Glomerular visceral epithelial cell (primary cell): ENCODE measurements at regions not wholly inside any gene's neighbourhood (a gene's known extent, or its start where the extent isn't known, plus 50 kb on each side); places are given as distances from the start of the nearest gene placed in this dataset.
A peak's percentile ranks its signal among the peaks of the same experiment; 100 is the strongest.
"Not testable (repeated sequence)": the region's sequence is repeated elsewhere in the genome, so short reads cannot be mapped to it uniquely, and the experiment has no call there.

ENCODE experiments used
- DNase-seq: peaks from one replicate; pipeline ENCODE4 v3.0.0-alpha.2; 2016; ENCODE audit errors: extremely low spot score

DNA sequence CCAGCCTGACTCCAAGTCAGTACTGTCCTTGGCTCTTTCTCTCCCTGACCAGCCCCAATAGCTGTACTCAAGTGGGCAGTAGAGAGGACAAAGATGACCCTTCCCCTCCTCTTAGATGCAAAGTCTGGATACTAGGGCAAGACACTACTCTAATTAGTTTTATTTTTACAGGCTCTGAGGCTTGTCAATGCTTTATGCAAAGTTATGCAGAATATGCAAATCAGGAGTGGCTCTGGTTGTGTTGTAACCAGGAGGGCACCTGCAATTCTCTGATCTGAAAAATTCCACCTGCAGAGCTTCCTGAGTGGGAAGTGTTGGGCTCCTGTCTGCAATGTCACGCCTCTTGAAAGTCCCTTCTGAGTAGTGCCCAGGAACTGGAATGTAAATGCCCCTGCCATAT, 201.5 kb downstream of the RGS3 start:
- no peak for DNase-seq

DNA sequence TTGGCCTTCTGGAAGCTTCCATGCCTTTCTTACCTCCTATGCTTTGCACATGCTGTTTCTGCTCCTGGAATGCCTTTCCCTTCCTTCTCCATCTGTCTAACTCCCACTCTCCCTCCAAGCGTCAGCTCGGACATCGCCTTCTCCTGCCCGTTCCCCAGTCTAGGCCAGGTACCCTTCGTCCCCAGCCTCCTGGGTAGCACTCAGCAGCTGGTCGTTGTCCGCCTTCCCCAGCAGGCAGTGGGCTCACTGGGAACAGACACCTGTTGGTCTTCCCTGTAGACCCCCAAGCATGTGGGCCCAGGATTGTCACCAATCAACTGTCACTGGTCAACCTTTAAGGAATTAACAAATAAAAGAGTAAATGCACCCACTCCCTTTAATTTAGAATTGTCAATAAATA, 202.2 kb downstream of the RGS3 start:
- DNase-seq = no peak

DNA sequence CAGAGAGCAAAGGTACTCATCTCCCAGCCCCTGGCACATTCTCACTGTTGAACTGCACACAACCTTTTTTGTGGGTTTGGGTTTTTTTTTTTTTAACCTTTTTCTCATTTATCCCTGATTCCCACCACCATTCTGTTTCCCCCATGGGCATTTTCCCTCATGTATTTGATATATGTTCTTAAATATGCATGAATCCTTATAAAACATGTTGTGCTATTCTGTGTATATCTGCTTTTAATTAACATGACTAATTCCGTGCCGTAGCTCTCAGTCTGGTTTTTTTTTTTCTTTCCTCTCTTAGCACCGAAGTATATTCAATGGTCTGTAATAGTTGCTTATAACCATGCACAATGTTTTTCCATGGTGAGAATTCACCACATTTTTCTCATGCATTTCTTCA, 204.5 kb downstream of the RGS3 start:
- DNase-seq = no peak

DNA sequence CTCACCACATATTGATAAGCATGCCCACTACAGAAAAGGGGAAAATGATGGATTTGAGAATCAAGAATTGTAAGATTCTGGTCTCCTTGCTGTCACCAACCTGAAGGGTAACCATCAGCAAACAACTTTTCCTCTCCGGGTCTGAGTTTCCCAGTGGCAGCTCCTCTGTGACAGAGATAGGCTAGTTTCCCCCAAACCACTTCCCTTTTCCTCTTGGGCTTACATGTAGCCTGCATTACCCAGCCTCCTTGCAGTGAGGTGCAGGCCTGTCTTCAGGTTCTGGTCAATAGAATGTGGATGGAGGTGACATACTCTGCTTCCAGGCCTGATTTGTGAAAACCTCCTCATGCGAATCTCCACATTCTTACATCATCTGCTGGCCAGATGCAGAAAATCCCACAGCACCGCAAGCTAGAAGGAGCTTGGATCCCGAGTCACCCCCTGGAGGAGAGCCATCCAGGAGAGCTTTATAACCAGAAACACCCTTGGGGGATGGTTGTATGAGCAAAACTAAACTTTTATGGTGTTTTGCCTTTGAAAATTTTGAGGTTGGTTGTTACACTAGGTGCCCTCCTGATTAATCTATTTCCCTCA, 206.1 kb downstream of the RGS3 start:
- DNase-seq = peak; percentile 73

DNA sequence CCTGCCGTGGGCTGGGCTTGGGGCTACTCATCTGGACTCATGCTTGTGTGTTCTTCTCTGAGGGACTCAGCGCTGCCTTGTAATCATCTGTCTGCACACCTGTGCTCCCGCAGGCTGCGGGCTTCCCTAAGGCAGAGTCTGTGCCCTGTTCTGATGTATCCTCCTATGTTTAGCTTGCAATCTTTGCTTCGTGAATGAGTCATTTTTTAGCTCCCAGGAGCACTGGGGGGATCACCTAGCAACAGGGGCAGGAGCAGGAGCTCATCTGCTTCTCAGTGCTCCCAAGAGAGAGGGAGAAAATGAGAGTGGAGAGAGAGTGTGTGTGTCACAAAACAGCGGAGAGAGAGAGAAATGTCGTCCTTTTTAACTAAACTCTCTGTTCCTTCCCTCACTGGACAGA, 202.4 kb upstream of the ZNF618 start:
- DNase-seq = no peak

DNA sequence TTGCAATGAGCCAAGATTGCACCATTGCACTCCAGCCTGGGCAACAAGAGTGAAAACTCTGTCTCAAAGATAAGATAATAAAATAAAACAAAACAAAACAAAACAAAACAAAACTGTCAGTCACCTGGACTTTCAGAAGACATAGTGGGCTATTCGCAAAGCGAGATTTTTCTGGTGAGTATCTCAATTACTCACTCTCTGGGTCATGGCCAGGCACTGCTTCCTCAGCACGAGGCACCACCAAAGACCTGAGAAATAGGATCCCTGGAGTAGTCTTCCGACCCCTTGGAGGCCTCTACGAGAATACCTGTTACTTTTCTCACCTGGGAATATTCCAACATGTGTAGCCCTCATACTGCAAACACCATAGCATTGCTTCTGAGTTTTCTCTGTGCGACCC, 201.7 kb upstream of the ZNF618 start:
- DNase-seq = no peak

DNA sequence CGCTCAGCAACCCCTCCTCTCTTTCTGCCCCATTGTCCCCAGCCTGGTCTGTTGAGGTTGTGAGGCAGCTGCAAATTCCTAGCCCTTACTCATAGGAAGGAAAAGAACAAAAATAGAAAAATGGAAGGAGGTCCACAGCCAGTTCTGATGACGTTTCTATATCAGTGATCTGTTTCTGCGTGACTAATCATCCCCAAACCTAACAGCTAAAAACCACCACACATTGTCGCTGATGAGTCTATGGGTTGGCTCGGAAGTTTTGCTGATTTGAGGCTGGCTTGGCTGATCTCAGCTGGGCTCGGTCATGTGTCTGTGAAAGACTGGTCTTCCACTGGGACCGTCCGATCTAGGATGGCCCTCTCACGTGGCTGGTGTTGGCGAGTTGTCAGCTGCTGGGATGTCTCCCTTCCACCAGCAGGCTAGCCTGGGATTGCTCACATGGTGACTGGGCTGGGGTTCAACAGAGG, 200.6 kb upstream of the ZNF618 start:
- peak; percentile 95 for DNase-seq

DNA sequence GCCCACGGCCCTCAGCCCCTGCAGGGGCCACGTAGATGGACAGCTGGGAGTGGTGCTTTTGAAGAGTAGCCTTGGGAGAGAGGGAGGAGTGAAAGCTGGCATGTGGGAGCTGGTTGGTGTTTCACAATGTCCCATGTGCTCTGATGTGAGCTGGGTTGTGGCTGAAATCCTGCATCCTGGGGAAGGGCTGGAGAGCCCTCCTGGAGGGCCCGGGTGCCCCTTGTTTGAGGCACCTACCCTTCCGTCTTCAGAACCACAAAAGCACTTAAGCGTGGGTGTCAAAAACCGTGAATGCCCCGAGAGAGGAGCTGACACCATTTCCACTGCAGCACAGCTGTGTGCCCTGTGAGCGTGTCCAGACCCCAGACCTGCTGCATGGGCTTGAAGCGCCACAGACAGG, 199.1 kb upstream of the ZNF618 start:
- no peak for DNase-seq

DNA sequence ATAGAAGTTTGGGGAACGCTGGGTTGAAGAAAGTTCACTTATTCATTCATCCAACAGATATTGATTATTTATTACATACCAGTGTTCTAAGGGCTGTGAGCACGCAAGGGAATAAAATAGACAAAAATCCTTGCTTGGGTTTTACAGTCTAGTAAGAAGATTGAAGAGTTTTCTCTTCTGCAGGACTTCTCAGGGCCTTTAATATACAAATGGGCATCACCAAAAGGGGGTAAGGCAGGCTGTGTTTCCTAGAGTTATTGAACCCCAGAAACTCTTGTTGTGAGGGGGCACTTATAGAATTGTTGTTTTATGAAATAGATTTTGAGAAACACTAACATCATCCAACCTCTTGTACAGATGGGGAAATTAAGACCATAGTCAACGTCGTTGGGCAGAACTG, 198.5 kb upstream of the ZNF618 start:
- no peak for DNase-seq

DNA sequence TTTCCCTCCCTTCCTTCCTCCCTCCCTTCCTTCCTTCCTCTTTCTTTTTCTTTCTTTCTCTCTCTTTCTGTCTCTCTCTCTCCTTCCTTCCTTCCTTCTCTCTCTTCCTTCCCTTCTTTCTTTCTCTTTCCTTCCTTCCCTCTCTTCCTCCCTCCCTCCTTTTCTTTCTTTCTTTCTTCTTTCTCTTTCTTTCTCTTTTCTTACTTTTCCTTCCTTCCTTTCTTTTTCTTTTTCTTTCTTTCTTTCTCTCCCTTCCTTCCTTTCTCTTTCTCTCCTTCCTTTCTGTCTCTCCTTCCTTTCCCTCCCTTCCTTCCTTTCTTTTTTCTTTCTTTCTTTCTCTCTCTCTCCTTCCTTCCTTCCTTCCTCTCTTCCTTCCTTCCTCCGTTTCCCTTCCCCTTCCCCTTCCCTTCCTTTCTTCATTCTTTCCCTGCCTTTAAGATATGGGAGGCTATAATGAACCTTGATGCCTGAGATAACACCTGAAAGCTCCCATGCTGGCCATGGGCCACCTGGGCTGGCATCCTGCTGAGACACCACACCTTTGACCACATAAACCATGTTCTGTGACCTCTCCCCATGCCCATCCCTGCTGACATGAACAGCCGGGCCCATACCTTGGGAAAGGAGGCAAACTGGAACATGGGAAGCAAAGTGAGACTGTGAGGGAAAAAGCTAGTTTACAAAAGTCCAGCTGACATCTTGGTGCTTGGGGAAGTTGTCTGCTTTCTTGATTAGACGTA, 197.8 kb upstream of the ZNF618 start:
- DNase-seq = no peak

DNA sequence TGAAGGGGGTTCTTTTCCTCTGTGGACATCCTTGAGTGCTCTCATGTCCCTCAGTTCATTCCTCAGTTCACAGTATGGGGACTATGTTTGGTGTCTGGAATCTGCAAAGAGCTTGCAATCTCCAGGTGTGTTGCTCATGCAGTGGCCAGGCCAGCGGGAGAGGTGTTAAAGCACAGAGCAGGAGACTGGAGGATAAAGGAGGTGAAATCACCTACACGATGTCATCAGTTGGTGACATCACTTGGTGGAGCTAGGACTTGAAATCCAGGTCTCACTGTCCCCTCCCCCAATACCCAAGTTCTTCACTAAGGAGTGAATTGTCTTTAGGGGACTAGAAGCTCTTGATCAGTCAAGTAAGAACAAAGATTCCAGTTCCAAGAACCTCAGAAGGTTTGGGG, 197.3 kb upstream of the ZNF618 start:
- no peak for DNase-seq

DNA sequence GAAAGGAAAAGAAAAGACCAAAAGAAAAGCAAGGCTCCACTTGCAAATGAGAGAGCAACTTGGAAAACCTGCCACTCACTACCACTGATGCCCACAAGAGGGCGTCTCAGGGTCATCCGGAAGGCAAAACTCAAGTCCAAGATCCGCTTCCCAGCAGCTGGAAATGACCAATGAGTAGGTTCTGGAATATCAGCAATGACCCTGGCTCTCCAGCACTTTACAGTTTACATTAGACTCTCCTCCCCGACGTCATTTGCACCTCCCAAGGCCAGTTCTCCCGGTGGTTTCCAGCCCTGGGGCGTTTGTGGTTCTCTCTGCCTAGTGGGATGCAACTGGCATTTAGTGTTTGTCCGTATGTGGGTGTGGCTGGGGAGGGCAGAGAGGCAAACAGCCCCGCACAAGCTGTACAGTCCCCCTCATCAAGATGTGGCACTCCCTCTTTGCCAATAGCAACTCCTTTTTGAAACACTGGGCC, 193.8 kb upstream of the ZNF618 start:
- peak; percentile 78 for DNase-seq

DNA sequence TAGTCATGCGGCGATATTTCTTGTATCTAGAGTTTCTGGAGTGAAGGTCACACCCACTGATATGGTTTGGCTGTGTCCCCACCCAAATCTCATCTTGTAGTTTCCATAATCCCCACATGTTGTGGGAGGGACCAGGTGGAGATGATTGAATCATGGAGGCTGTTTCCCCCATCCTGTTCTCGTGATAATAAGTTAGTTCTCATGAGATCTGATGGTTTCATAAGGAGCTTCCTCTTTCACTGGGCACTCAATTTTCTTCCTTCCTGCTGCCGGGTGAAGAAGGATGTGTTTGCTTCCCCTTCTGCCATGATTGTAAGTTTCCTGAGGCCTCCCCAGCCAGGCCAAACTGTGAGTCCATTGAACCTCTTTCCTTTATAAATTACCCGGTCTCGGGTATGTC, 190.5 kb upstream of the ZNF618 start:
- DNase-seq = not testable (repeated sequence)

DNA sequence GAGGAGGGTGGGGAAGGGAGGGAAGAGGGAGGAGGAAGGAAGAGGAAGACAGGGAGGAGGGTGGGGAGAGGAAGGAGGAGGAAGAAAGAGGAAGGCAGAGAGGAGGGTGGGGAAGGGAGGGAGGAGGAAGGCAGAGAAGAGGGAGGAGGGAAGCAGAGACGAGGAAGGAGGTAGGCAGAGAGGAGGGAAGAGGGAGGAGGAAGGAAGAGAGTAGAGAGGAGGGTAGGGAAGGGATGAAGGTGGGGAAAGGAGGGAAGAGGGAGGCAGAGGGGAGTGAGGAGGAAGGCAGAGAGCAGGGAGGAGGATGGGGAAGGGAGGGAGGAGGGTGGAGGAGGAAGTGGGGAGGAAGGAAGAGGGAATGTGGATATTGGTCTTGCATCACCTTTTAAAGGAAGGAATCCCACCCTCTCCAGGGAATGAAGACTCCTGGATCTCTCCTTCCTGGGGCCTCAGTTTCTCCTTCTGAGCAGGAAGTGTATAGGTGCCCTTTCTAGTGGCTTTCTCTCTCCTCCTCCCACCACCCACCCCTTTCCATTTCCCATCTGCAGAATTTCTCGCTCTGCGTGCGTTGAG, 188.9 kb upstream of the ZNF618 start:
- DNase-seq = no peak

DNA sequence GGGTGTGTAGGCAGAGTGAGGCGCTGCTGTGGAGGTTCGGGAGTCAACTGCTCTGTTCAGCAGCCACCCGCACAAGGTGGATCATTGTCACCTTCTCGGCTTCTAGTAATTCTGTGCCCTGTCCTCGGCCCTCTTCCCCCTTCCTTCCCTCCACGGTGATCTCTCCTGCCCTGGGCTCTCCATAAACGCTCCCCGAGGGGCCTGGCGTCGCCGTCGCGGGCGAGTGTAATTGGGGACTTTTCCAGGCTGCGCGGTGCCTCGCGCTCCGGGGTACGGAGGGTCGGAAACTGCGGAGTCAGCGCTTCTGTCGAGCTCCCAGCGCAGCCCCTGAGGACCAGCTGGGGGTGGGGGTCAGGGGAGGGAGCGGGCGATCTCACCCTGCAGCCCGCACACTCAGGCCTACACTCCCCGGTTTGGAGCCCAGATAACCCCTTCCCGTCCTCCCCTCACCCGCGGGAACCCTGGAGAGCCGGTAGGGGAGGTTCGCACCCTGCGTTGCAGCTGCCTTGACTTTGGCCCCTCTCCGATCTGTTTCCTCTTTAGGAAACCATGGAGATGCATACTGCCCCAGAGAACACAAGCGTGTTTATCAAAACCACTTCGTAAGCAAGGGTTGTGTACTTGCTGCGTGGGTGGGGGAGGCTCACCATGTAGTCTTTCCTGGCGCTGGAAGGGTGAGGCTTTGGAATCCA, 188.3 kb upstream of the ZNF618 start:
- DNase-seq = no peak

DNA sequence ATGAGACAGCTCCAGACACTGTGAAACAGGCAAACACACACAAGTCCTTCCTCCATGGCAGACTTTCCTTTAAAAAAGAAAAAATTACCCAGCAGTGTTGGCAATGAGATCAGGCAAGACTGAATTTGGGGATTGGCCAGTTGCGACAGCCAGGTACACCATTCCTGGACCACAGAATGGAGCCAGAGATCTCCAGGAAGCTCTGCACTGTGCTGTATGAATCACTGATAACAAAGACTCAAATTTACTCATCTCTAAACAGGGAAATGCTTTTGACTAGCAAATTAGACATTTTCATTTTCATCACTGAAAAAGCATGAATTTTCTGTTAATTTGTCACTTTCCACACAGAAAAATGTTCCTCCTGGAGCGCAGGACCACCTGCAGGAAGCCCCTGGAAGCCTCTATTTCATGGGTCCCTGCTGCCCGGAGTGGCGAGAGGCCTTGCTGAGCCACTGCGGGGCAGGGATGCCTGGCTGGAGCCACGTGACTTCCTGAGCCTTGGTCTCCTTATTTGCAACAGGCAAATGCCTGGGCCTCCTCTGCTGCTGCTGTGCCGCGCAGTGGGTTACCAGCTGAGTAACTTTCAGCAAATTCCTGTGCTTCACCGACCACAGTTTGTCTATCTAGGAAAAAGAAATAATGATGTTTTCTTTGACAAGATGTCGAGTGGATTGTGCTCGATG, 185.9 kb upstream of the ZNF618 start:
- no peak for DNase-seq

DNA sequence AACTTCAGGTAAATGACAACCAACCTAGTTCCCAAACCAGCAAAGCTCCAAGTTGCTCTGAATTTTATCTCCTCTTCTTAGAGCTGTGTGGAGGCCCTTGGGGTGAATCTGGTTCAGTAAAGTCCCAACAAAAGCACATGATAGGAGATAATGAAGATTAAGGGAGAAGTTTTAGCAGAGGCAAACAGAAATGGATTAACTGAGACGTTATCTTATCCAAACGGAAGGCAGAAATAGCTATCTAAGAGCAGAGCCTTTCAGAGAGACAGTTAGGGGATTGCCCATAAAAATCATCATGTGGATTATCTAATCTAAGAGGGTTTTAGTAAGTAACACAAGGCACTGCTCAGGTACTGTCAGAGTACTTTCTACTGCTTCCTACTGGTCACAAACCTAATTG, 183.9 kb upstream of the ZNF618 start:
- no peak for DNase-seq

DNA sequence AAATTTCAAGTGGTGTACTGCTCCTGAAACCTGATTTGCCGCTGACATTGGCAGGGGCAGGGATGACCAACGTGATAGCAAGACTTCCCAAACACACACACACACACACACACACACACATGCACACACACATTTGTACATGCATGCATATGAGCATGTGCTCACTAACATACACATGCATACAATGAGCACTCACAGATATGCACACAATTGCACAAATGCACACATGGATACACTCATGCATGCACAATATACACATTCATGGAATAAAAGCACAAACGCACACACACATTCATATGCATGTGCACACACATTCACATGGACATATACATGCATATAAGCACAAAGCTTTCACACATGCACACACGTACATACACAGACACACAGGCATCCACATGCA, 181.2 kb upstream of the ZNF618 start:
- no peak for DNase-seq

DNA sequence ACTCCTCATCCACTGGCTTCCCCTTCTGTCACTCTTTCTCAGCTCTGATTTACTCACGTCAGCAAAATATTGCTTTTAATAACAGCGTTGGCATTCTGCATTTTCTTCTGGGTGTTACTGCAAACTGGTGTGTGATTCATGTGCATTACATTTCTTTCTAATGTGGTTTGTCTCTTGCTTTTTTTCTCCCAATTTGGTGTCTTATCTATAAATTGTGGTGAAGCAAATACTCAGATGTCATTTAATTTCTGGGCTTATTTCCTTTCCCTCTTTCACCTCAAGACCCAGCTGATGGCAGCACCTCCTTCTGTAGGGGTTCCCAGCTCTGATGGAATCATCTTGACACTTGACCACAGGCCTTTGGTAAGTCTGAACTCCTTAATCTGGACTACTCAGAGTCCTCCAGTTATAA, 180.7 kb upstream of the ZNF618 start:
- no peak for DNase-seq

DNA sequence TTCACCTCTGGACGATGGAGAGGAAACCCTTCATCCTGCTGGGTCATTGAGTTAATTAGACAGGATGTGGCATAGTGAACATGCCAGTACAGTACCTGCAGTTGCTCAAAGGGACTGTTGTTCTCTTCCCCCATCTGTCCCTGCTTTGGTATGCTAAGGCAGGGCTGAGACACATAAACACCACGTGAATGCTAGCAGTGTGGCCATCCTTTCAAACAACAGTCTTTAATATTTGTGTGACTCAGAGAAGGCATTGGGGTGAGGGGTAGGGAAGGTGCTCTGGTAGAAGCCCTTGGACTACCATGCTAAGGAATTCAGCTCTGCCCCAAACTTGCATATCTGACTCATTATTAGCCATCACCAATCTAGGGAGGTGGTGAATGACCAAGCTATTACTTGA, 180.2 kb upstream of the ZNF618 start:
- DNase-seq = peak; percentile 39

DNA sequence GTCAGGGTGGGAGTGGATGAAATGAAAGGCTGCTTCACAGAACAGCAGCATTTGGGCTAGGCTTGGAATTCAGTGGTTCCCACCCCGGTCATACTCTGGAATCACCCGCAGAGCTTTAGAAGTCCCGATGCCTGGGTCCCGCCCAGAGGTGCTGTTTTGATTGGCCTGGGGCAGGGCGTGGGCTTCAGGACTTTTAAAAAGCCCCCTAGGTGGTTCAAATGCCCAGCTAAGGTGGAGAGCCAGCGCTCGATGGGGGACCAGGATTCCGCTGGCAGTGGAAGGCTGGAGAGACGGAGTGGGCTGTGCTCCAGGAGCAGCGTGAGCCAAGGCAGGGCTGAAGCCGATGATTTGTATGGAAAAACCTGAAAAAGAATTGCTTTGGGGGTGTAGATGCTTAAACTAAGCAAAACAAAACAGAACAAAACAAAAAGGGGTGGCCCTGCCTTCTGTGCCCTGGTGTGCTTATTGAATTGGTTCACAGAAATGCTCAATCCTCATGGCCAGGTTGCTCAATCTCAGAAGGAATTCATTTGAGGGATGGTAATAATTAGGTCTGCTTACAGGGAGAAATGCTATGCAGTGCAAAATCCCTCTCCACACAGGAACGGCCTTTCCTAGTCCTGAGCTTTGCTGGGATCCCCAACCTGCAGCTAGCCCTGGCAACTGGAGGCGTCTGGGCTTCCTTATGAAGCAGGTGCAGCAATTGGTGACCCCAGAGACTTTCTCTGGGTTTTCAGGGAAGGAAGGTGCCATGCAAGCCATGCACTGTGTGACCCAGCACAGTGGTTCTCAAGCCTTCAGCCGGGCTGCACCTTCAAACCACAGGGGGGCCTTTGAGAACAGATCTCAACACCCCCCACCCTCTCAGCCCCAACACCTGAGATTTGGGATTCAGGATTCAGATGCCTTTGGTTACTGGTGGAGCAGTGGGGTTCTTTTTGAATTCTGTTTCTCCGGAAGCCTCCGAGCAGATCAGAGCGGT, 174.0 kb upstream of the ZNF618 start:
- DNase-seq = no peak
